ENCODE measurements at regions not wholly inside any gene's neighbourhood (a gene's known extent, or its start where the extent isn't known, plus 50 kb on each side); places are given as distances from the start of the nearest gene placed in this dataset.

DNA sequence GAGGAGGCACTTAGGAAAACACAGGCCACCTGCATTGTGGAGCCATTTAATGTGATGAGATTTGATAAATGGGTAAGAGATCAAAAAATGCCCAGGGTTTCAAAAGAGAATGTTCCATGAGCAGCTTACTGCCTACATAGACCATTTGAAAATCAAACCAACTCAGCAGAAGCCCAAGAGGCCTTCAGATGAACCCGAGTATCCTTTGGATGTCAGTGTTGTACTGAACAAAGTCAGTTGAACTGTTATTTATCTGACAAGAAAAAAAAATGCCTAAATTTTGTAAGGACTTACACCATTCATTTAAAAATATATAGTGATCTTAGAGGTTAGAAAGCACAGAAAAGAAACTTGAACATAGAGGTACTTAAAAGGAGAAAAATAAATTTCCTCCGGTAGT lies 381.7 kb downstream of the ZFHX3 start:
- TF ChIP-seq, protein P1, sequence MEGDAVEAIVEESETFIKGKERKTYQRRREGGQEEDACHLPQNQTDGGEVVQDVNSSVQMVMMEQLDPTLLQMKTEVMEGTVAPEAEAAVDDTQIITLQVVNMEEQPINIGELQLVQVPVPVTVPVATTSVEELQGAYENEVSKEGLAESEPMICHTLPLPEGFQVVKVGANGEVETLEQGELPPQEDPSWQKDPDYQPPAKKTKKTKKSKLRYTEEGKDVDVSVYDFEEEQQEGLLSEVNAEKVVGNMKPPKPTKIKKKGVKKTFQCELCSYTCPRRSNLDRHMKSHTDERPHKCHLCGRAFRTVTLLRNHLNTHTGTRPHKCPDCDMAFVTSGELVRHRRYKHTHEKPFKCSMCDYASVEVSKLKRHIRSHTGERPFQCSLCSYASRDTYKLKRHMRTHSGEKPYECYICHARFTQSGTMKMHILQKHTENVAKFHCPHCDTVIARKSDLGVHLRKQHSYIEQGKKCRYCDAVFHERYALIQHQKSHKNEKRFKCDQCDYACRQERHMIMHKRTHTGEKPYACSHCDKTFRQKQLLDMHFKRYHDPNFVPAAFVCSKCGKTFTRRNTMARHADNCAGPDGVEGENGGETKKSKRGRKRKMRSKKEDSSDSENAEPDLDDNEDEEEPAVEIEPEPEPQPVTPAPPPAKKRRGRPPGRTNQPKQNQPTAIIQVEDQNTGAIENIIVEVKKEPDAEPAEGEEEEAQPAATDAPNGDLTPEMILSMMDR (IDR thresholded peaks at IDR 0.05) = no peak
- TF ChIP-seq POLR2A (IDR thresholded peaks at IDR 0.05) (no peak), EP300 (IDR thresholded peaks at IDR 0.05) (no peak)
